ENCODE measurements at regions not wholly inside any gene's neighbourhood (a gene's known extent, or its start where the extent isn't known, plus 50 kb on each side); places are given as distances from the start of the nearest gene placed in this dataset.
A peak's percentile ranks its signal among the peaks of the same experiment; 100 is the strongest.

DNA sequence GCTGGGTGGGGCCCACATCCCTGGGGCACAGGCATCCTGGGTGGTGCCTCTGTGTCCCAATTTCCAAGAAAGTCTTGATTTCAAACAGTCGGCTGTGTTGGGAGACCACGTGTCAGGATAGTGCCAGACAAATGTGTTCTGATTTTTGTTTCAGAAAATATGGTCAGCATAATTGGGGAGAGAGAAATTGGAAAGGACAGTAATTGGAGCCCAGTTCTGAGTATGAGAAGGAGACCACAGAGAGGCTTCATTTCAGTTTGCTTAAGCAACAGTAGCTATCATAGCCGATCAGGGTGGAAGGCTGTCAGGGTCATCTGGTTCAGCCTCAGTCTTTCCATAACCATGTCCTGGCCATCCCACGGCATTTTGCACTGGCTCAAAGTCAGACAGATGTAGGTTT is 220.7 kb downstream of the CDC5L start:
- no peak for DNase-seq (ENCODE audit: low read depth)

GRCh38 chr6:44609051-44609612 is 221.6 kb downstream of the CDC5L start:
- no peak for DNase-seq (ENCODE audit: low read depth)

- DNase-seq (ENCODE audit: low read depth), result no peak
Observed at GRCh38 chr6:44614396-44614795, 226.9 kb downstream of the CDC5L start.

- no peak for DNase-seq (ENCODE audit: low read depth)
Observed at GRCh38 chr6:44615621-44616020, 228.1 kb downstream of the CDC5L start.

DNA sequence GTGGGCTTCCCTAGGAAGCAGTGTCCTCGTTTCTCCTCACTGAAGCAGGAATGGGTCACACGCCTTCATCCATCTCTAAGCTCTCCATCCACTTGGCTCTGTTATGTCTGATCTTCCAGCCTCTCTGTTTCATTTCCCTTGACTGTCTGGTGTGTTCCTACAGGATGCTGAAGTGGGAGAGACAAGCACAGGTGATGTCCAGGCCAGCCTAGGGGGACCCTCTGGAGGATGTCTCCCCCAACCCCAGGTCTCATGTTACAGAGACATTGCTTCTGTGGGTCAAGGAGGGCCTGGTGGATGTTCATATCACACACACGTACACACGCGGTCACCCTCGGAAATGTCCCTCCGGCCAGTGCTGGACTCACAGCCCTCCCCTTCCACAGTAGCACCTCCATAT is 229.9 kb downstream of the CDC5L start:
- no peak for DNase-seq (ENCODE audit: low read depth)

- no peak for DNase-seq (ENCODE audit: low read depth)
Observed at GRCh38 chr6:44618371-44618770, 230.9 kb downstream of the CDC5L start.

DNA sequence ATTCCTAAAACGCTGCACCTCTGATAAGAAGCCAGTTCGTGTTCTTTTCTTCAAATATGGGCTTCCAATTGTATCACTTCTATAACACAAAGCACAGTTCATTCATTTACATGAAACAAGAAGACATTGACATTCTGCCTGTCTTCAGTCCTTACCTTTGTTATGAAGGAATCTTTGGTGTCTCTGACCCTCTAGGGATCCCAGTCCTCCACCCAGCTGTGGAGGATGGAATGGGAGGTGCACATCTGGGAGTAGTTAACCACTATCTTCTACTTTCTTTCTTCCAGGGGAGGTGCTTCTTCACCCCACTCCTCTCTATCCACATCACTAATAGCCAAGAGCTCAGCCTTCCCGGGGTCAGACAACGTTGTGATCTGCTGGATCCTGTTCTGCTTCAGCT is 233.4 kb downstream of the CDC5L start:
- no peak for DNase-seq (ENCODE audit: low read depth)

- DNase-seq (ENCODE audit: low read depth), result no peak
Observed at GRCh38 chr6:44621846-44622245, 234.3 kb downstream of the CDC5L start.

DNA sequence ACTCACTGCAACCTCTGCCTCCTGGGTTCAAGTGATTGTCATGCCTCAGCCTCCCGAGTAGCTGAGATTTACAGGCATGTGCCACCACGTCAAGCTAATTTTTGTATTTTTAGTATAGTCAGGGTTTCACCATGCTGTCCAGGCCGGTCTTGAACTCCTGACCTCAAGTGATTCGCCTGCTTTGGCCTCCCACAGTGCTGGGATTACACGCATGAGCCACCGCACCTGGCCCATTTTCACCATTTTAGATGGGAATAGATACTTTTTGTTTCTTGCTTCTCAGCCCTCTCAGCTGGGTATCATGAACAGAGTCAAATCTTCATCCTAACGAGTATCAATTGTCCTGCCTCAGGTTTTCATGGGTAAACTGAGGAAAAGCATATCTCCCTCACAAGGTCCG is 235.0 kb downstream of the CDC5L start:
- no peak for DNase-seq (ENCODE audit: low read depth)

DNA sequence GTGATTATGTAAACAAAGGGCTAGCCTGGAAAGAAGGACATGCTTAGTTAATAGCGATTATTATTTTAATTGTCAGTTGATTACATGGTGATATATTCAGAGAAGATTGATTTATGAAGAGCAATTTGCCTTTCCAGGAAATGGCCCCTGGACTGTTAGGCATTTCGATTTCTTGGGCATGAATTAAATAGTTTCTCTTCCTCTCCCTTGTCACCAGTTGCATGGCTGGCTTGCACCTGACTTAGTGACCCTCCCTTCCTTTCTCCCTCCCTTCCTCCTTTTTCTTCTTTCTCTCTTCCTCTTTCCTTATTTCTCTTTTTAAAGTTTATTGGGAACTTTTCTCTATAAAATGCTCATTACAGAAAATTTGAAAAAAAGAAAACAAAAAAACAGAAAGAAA is 235.4 kb downstream of the CDC5L start:
- no peak for DNase-seq (ENCODE audit: low read depth)

DNA sequence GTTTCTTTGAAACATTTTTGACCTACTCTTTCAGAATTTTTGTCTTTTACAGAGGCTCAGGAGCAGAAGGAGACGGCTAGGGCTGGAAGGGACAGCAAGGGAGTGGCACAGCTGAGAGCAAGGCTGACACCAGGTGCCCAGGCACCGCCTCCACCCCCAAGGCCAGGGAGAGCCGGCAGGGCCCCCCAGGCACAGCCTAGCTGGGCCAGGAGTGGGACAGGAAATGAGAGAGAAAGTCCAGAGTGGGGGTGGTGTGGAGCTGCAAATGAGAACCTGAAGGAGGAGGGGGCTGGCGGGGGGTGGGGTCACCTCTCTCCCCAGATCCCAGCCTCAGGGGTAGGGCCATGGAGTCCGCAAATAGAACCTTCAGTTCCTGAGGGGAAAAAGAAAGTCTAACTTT is 236.7 kb downstream of the CDC5L start:
- no peak for DNase-seq (ENCODE audit: low read depth)

GRCh38 chr6:44624936-44625573 is 237.5 kb downstream of the CDC5L start:
- no peak for DNase-seq (ENCODE audit: low read depth)

DNA sequence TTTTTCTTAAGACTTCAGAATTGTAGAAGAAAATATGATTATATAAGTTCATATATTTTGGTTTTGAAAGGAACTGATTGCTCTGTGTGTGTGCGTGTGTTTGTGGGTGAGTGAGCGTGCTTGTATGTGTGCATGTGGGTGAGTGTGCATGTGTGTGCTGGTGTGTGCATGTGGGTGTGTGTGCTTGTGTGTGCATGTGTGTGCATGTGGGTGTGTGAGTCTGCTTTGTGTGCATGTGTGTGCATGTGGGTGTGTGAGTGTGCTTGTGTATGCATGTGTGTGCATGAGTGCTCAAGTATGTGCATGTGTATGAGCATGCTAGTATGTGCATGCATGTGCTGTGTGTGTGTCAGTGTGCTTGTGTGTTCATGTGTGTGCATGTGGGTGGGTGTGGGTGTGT is 238.5 kb downstream of the CDC5L start:
- no peak for DNase-seq (ENCODE audit: low read depth)

GRCh38 chr6:44626616-44627015 is 239.1 kb downstream of the CDC5L start:
- DNase-seq (ENCODE audit: low read depth), result no peak

DNA sequence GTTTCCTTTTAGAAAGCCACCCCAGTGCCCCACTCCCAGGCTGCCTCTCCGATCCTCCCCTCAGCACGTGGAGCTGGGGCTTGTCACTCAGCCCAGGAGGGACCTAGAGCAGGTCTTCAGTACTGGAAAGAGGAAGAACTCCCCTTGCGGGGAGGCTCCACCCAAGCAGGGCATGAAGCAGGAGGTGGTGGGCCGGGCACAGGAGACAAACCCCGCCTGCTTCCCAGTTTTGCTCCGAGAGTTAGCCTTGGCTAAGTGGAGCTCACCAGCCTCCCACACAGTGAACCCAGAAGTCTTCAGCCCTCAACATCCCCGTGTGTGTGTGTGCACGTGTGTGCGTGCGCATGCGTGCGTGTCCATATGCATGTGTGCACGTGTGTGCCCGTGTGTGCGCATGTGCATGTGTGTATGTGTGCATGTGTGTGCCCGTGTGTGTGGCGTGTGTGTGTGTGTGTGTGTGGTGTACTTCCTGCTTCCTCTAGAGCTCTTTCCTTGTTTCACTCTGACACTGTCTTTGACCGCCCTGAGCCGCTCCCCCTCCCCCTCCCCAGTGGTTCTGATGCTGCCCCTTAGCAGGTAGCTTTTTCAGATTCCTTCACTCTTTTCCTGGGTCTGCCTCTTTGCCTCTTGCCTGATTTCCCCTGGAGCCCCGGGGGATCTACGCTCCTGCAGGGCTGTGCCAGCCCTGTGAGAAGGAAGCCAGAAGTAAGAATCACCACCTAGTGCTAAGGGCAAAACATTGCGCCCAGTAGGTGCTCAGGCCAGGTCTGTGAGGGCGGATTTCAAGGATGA is 239.8 kb downstream of the CDC5L start:
- DNase-seq (ENCODE audit: low read depth), result no peak

- DNase-seq (ENCODE audit: low read depth), result no peak
Observed at GRCh38 chr6:44627883-44628271, 240.4 kb downstream of the CDC5L start.

- no peak for DNase-seq (ENCODE audit: low read depth)
Observed at GRCh38 chr6:44628347-44628746, 240.8 kb downstream of the CDC5L start.

- DNase-seq (ENCODE audit: low read depth), result no peak
Observed at GRCh38 chr6:44629636-44630035, 242.1 kb downstream of the CDC5L start.

DNA sequence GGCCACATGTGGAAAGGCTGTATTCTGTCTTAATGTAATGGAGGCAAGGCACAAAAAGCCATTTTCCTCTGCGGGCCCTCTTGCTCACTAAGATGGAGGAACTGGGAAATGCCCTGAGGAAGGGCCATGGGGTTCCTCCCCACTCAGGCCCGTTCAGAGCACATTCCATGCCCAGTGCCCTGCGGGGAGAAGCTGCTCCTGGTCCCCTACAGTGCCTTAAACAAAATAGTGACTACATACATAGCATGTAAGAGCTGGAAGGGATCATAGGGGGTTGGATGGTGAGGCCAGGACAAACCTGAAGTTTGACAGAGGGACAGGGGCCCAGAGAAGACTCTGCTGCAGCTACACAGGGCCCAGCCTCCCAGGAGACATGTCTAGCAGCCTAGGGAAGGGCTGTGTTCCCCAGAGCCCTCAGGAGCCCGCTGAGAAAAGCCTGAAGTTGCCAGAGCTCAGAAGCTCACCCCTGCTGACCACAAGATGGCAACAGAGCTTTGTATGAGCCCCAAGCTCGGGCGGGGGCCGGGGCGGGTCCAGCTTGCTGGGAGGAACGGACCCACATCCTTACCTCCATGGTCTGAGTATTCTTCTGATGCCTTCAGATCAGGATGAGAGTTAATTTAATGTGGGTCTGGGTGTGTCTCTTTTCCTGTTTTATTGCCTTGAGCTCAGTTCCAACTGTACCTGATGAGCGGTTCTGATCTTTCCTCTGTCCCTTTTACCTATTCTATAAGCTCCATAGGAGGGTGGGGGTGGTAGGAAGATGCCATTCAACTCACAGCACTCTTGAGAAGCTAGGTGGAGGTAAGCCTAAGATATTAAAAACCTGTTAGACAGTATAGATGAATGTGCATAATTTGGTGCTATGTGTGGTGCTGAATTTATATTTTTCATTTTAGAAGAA is 242.9 kb downstream of the CDC5L start:
- peak; percentile 16 for DNase-seq (ENCODE audit: low read depth)

DNA sequence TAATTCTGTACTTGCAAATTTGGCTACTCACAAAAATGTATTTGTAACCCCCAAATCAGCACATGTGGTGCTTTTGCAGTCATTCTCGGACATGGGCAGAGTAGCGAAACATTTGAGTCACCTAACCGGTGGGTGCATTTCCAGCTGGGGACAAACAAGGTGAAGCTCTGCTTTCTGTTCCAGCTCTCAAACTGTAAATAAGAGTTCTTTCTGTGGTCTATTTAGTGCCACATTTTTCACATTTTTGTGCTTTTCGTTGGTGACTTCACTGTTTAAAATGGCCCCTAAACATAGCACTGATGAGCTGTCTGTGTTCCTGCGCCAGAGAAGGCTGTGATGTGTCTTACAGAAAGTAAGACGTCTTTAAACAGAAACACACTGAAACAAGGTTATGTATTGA is 244.5 kb downstream of the CDC5L start:
- no peak for DNase-seq (ENCODE audit: low read depth)

- no peak for DNase-seq (ENCODE audit: low read depth)
Observed at GRCh38 chr6:44634321-44634720, 246.8 kb downstream of the CDC5L start.

GRCh38 chr6:44635486-44635885 is 248.0 kb downstream of the CDC5L start:
- no peak for DNase-seq (ENCODE audit: low read depth)

Data from stromal cell of bone marrow (primary cell).